Mammary epithelial cell (primary cell): ENCODE measurements at regions not wholly inside any gene's neighbourhood (a gene's known extent, or its start where the extent isn't known, plus 50 kb on each side); places are given as distances from the start of the nearest gene placed in this dataset.

Source experiments
- EZH2 ChIP-seq: IDR thresholded peaks from 2 replicates; pipeline ENCODE4 v1.6.1; 2012; ENCODE audit warnings: low read length, inconsistent platforms, borderline replicate concordance
- TF ChIP-seq, protein P1 (sequence below), 2 donors: IDR thresholded peaks in 1 of 2; conservative IDR thresholded peaks in 1 of 2; 2 replicates each; pipeline ENCODE4 v1.5.1; 2011 to 2012; ENCODE audit warnings: inconsistent platforms in 2 of 2, low read length in 2 of 2, mild to moderate bottlenecking in 2 of 2, control low read depth in 1 of 2, low read depth in 1 of 2; ENCODE audit not compliant: insufficient read depth in 1 of 2; ENCODE audit errors: extremely low read depth in 1 of 2

- TF ChIP-seq, protein P1, sequence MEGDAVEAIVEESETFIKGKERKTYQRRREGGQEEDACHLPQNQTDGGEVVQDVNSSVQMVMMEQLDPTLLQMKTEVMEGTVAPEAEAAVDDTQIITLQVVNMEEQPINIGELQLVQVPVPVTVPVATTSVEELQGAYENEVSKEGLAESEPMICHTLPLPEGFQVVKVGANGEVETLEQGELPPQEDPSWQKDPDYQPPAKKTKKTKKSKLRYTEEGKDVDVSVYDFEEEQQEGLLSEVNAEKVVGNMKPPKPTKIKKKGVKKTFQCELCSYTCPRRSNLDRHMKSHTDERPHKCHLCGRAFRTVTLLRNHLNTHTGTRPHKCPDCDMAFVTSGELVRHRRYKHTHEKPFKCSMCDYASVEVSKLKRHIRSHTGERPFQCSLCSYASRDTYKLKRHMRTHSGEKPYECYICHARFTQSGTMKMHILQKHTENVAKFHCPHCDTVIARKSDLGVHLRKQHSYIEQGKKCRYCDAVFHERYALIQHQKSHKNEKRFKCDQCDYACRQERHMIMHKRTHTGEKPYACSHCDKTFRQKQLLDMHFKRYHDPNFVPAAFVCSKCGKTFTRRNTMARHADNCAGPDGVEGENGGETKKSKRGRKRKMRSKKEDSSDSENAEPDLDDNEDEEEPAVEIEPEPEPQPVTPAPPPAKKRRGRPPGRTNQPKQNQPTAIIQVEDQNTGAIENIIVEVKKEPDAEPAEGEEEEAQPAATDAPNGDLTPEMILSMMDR (conservative IDR thresholded peaks at IDR 0.05 in 1 of 2, IDR thresholded peaks at IDR 0.05 in 1 of 2; ENCODE audit: extremely low read depth in 1 of 2, insufficient read depth in 1 of 2, low read depth in 1 of 2, low read length in 2 of 2): no peak
- no peak for TF ChIP-seq EZH2
These were observed 241.3 kb downstream of the PLA2G4A start for GRCh38 chr1:187070076-187070475.
